ENCODE measurements at regions not wholly inside any gene's neighbourhood (a gene's known extent, or its start where the extent isn't known, plus 50 kb on each side); places are given as distances from the start of the nearest gene placed in this dataset.

GRCh38 chr3:159025733-159026132 lies 223.9 kb downstream of the MFSD1 start:
- no peak for TF ChIP-seq CTCF (IDR thresholded peaks at IDR 0.05; ENCODE audit: extremely low read depth, low read depth, low read length)
- Histone ChIP-seq H2AFZ (ENCODE audit: low read length) (no peak overlapping the region), H3K36me3 (ENCODE audit: insufficient read depth, low read length) (no peaks in the 10 kb centered on the region), H3K9me3 (ENCODE audit: low read depth, low read length) (peaks cover 5% of the 10 kb centered on the region), H3K27me3 (ENCODE audit: insufficient read depth, low read length) (no peaks in the 10 kb centered on the region), H4K20me1 (ENCODE audit: insufficient read depth, low read length) (no peaks in the 10 kb centered on the region), H3K27ac (ENCODE audit: low read depth, low read length) (no peak overlapping the region), H3K4me1 (ENCODE audit: insufficient read depth, low read length) (no peaks in the 10 kb centered on the region), H3K4me2 (ENCODE audit: insufficient read depth, low read length) (no peak overlapping the region), H3K79me2 (ENCODE audit: insufficient read depth, low read length) (no peaks in the 10 kb centered on the region), H3K4me3 (ENCODE audit: insufficient read depth, low read length) (no peak overlapping the region)
- DNase-seq (ENCODE audit: insufficient read length, low spot score, missing footprints), result no peak

- H4K20me1 ChIP-seq (ENCODE audit: insufficient read depth, low read length), result no peaks in the 10 kb centered on the region
- no peaks in the 10 kb centered on the region for H3K4me1 ChIP-seq (ENCODE audit: insufficient read depth, low read length)
- DNase-seq (ENCODE audit: insufficient read length, low spot score, missing footprints), result no peak
- H3K27ac ChIP-seq (ENCODE audit: low read depth, low read length), result no peak overlapping the region
- H2AFZ ChIP-seq (ENCODE audit: low read length), result no peak overlapping the region
- H3K27me3 ChIP-seq (ENCODE audit: insufficient read depth, low read length), result no peaks in the 10 kb centered on the region
- no peaks in the 10 kb centered on the region for H3K36me3 ChIP-seq (ENCODE audit: insufficient read depth, low read length)
- H3K9me3 ChIP-seq (ENCODE audit: low read depth, low read length), result peaks cover 5% of the 10 kb centered on the region
- no peaks in the 10 kb centered on the region for H3K79me2 ChIP-seq (ENCODE audit: insufficient read depth, low read length)
- H3K4me3 ChIP-seq (ENCODE audit: insufficient read depth, low read length), result no peak overlapping the region
- H3K4me2 ChIP-seq (ENCODE audit: insufficient read depth, low read length), result no peak overlapping the region
- TF ChIP-seq CTCF (IDR thresholded peaks at IDR 0.05; ENCODE audit: extremely low read depth, low read depth, low read length), result no peak
Observed at GRCh38 chr3:159026510-159026909, 224.7 kb downstream of the MFSD1 start.

GRCh38 chr3:159028706-159029105 lies 226.9 kb downstream of the MFSD1 start:
- H3K4me2 ChIP-seq (ENCODE audit: insufficient read depth, low read length), result no peak overlapping the region
- H3K9me3 ChIP-seq (ENCODE audit: low read depth, low read length), result no peaks in the 10 kb centered on the region
- no peaks in the 10 kb centered on the region for H3K36me3 ChIP-seq (ENCODE audit: insufficient read depth, low read length)
- H2AFZ ChIP-seq (ENCODE audit: low read length), result no peak overlapping the region
- no peaks in the 10 kb centered on the region for H4K20me1 ChIP-seq (ENCODE audit: insufficient read depth, low read length)
- H3K4me3 ChIP-seq (ENCODE audit: insufficient read depth, low read length), result no peak overlapping the region
- H3K27ac ChIP-seq (ENCODE audit: low read depth, low read length), result no peak overlapping the region
- TF ChIP-seq CTCF (IDR thresholded peaks at IDR 0.05; ENCODE audit: extremely low read depth, low read depth, low read length), result no peak
- H3K4me1 ChIP-seq (ENCODE audit: insufficient read depth, low read length), result no peaks in the 10 kb centered on the region
- no peak for DNase-seq (ENCODE audit: insufficient read length, low spot score, missing footprints)
- H3K79me2 ChIP-seq (ENCODE audit: insufficient read depth, low read length), result no peaks in the 10 kb centered on the region
- H3K27me3 ChIP-seq (ENCODE audit: insufficient read depth, low read length), result no peaks in the 10 kb centered on the region

GRCh38 chr3:159029306-159030026 lies 227.6 kb downstream of the MFSD1 start:
- Histone ChIP-seq H3K4me1 (ENCODE audit: insufficient read depth, low read length) (no peaks in the 10 kb centered on the region), H3K9me3 (ENCODE audit: low read depth, low read length) (no peaks in the 10 kb centered on the region), H3K36me3 (ENCODE audit: insufficient read depth, low read length) (no peaks in the 10 kb centered on the region), H3K27ac (ENCODE audit: low read depth, low read length) (no peak overlapping the region), H3K79me2 (ENCODE audit: insufficient read depth, low read length) (no peaks in the 10 kb centered on the region), H3K4me3 (ENCODE audit: insufficient read depth, low read length) (no peak overlapping the region), H2AFZ (ENCODE audit: low read length) (no peak overlapping the region), H3K27me3 (ENCODE audit: insufficient read depth, low read length) (no peaks in the 10 kb centered on the region), H3K4me2 (ENCODE audit: insufficient read depth, low read length) (no peak overlapping the region), H4K20me1 (ENCODE audit: insufficient read depth, low read length) (no peaks in the 10 kb centered on the region)
- TF ChIP-seq CTCF (IDR thresholded peaks at IDR 0.05; ENCODE audit: extremely low read depth, low read depth, low read length), result no peak
- DNase-seq (ENCODE audit: insufficient read length, low spot score, missing footprints), result no peak

Data from osteoblast (primary cell).